ENCODE measurements at regions not wholly inside any gene's neighbourhood (a gene's known extent, or its start where the extent isn't known, plus 50 kb on each side); places are given as distances from the start of the nearest gene placed in this dataset.

DNA sequence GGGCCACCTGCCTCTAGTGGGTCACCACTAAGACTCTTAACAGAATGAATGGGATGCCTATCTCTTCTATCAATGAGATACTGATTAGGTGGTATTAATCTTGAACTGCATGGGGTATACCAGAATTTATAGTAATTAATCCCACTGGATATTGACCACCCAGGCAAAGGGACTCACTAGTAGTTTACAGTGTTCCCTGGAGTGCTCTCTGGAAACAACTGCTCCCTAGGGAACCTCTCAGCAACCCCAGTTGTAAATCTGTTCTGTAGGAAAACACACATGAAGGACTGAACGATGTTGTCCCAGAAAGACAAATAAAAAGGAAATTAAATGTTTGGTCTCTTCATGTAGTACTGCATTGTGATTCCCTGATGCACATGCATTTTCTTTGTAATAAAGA, 430.5 kb downstream of the HLX start:
- no peak for DNase-seq

DNA sequence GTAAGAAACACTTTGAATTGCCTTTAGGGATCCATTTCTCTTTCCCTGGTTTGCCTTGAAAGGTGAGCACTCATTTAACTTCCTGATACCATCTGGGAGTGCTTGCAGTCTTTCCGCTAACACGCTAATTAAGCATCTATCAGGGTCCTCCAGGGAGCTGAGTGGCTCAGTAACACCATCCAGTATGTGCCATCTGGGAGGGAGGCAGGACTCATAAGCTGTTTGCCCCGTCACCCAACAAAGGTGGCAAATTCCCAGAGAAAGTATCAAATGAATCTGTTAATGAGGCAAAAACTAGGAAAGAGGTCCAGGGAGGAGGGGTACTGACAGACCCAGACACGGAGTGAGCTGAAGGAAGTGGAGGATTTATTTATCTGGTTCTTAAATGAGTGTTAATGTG, 430.9 kb downstream of the HLX start:
- no peak for DNase-seq

DNA sequence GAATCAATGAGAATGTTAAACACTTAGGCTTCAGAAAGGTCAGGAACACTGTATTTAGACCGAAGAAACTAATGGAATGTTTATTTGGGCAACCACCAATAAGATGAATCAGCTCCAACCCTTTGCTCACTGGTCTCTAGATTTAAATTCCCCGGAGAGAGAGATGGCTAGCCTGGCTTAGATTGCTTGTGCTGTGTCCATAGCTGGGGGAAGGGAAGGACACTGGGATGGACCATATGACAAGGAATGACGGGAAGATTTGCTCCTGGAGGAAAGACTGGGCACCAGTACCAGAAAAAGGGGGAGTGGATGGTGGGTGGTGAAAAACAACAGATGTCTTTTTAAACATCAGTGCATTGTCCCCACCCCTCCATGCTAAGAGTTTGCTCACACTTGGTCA, 426.6 kb downstream of the DUSP10 start:
- no peak for DNase-seq

DNA sequence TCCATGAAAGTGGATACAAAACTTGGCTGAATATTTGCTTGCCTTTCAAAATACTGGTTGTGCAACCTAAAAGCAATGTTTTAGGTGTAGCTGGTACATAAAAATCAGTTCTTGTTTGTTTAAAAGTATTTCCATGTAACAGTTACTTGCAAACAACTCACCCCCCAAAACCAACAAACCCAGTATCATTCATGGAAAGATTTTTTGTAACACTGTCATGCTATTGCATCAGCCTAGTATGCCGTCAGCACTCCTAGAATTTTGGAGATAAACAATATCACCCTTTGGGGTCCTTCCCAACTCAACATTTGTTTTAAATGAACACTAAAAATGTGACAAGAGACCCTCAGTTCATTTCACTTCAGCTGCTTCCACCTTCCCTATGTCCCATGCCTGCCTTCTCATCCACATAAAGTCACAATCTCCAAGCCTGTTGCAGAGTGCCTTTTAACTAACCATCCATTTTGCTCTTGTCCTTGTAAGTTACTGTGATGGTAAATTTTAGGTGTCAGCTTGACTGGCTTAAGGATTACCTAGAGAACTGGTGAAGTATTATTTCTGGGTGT, 425.3 kb downstream of the DUSP10 start:
- no peak for DNase-seq

DNA sequence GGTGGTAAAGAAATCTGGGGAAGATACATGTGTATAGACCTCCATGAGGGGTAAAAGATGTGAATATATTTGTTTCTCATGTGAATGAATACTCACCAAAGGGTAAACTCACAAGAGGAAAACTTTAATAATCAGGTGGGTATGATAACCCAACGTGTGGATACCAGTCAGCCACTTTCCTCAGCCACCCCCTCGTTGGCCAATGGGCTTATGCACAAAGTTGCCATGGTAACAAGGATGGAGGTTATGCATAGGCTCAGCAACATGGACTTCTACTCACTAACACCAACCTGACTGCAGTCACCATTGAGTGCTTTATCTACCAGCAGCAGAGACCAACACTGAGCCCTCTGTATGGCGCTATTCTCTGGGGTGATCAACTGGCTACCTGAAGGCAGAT, 424.4 kb downstream of the DUSP10 start:
- DNase-seq = no peak

DNA sequence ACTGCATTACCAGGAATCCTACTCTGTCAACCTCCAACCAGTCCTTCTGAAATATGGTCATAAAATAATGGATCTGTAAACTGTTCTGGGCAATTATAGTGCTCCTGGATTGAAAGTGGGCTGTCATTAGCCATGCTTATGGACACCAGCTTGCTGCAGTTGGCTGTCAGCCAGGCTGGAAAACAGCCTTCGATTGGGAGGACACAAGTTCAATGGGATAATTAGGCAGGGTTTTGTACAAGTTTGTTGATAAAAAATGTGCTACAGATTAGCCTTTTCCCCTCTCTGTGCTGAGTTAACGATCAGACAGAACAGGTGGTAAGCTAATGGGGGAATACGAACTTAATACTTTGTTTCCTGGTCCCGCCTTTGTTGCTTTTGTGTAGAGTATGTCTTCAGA, 413.9 kb downstream of the DUSP10 start:
- DNase-seq = no peak

DNA sequence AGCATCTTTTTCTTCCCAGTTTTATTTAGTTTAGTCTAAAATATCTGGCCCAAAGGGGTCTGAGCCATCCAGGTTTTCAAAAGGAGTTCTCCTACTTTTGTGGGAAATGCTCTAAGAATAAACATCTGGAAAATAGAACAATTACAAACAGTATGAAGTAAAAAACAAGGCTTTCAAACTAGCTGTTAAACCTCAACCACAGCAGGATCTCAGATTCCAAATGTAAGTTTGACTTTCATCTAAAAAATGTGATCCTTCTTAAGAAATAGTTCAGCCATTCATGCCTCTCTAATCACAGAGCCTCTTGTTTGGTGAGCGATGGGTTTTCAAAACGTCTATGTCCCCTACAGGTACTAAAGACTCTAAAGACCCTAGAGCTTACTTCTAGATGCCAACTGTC, 413.5 kb downstream of the DUSP10 start:
- no peak for DNase-seq

DNA sequence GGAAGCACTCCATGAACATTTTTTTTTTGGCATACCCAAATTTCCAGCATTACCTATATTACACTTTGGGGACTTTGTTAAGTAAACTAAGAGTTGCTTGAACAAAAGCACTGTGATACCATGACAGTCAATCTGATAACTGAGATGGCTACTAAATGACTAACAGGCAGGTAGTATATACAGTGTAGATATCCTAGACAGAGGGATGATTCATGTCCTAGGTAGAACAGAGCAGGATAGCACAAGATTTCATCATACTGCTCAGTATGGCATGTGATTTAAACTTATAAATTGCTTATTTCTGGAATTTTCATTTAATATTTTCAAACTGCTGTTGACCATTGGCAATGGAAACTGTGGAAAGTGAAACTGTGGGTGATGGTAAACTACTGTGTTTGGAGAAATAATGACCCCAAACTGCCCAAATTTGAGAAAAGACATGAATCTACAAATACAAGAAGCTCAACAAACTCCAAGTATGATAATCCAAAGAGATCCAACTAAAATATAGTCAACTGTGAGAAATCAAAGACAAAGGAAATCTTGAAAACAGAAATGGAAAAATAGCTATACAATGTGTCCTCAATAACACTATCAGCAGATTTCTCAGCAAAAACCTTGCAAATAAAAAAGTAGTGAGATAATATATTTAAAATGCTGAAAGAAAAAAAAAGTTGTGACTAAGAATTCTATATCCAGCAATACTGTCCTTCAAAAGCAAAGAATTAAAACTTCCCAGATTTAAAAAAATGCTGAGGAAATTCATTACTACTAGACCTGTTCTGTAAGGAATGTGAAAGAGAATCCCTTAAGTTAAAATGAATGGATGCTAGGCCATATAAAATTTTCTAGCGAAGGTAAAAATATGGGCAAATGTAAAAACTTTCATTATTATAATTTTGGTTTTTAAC, 410.4 kb downstream of the DUSP10 start:
- DNase-seq = no peak

DNA sequence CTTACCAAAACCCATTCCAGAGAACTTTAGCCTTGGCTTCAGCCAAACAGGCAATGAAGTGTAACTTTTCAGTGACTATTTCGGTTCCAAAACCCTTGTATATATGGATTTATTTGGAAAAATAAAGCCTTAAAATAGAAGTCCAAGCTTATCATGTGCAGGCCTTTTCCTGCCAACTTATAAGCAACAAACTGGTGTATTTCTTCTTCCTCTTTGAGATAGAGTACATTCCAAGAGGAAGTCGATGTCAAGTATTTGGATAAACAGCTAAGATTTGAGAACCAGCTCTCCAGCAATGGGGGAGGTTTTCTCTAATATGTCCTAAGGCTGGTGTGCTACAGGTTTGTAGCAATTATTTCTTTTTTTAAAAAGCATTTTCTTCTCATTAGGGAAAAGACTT, 407.8 kb downstream of the DUSP10 start:
- no peak for DNase-seq

DNA sequence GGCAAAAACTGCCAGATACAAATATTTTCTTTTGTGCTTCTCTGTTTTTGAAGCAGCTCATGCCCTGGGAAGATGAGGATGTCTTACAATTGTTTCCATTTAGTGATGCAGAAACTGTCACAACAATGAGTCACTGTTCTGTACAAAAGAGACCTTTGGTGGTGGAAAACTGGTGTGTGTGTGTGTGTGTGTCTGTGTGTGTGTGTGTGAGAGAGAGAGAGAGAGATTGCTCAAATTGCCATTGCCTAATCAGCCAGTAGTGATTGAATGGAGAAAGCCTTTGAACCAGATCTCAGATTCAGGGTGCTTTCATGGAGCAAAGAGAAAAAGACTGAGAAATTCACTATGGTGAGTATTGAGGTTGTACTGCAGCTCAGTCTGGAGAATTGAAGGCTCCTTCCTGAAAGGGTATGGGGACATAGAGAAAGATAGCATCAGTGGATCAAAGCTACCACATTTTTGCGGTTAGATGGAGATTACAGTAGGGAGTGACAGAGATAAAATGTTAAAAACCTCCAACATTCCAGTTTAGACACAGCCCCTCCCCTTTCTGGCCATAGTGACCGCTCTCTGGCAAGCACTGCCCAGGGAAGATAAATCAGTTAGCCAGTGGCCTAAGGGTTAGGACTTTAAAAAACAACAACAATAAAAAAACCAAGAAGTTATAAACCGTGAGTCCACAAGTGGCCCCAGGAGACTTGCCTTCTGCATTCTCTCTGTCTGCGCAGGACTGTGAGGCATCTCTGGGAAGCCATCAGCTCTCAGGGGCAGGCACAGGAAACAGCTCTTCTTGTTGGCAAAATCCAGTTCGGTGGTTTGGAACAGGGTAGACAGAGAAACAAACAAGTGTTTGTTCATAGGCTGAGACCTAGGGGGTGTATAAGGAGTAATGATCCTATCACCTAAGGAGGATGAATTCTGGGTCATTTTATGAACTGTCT, 406.5 kb downstream of the DUSP10 start:
- peak; percentile 4 for DNase-seq

DNA sequence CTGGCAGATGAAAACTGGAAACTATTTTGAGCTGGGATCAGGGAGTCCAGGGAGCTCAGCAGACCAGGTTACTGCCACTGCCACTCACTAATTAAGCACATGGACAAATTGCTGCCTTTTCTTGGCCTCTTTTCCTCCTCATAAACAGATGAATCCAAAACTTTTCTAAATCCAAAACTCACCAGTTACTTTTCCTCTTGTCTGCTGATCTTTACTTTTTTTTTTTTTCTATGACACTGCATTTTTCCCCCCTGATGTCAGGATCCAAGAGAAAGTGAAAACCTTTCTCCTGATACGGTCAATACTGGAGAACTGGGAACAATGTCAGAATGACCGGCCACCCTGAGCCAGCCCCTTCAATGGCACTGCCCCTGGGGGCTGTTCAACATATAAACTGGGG, 405.8 kb downstream of the DUSP10 start:
- no peak for DNase-seq

DNA sequence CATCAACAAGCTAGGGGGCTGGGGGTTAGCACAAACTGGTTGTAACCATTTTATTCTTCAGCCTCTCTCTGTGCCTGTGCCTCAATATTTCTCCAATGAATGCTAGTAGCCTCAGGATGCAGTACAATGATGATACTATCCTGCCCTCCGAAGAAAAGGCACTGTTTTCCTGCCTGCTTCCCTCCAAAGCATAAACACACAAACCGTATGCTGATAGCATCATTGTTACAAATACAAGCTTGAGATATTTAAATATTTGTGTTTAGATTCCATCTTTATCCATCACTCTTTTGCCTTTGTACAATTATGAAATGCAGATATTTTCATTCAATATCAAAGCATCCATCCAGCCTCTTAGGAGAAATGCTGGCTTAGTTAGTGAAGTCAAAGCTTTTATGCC, 404.8 kb downstream of the DUSP10 start:
- DNase-seq = no peak

DNA sequence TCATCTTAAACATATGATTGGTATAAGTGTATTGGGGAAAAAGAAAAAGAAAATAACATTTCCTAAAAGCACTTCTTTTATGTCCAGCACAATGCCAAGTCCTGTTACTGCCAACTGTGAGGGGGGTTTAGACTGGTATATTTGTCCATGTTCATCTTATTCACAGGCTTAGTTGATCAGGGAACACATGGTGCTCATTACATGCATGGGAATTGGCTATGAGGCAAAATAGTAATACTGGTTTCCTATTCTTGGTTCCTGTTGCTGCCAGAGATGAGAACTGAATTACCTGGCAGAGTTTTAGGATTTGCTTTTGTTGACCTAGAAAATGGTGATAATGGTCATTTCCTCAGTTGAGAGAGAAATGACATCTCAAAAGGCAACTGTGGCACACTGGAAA, 398.8 kb downstream of the DUSP10 start:
- DNase-seq = no peak

DNA sequence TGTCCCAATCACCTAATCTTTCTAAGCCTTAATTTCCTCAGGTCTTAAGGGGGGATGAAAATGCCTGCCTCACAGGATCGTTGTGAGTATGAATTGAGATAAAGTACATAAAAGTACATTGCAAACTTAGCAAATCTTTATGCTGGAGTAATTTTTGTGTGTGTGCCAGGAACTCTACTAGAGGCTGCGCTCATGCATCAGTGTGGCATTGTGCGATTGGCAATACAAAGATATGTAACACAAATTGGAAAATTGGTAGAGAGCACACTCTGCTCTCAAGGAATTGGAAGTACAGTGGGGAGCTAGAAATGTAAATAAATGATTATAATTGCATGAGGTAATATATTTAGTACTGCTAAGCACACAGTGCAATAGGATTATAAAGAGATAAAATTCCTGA, 398.3 kb downstream of the DUSP10 start:
- DNase-seq = no peak

DNA sequence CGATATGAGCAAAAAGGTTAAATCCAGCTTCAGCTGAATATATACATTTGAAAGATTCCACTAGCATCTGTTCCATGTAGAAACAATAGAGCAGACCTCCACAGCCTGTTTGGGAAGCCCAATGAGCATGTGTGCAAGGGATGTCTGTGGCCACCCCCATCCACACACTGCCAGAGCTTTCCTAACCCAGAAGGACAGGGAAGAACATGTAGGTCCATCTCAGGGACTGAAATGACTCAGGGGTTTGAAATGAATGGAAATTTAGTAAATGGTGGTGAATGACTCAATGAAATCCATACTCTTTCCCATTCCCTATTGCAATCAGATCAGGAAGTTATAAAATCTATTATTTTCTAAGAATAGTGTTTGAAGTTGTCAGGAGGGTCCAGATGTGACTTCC, 397.2 kb downstream of the DUSP10 start:
- no peak for DNase-seq

DNA sequence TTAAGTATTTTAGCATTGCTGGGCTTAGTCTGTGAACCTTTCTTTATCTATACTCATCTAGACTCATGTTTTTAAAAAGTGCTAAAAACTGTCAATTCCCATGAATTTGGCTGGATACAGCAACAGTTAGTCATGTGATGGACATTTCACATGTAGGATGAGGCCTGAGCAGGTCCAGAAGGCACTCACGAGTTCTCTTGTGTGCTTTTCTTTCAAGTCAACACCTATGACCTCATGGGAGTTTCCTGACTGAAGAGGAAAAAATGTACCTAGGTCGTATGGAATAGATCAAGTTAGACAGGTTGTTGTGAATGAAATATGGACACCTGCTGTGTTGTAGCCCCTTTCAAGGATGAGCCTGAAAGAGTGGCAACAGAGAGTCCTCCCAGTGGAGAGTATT, 394.2 kb downstream of the DUSP10 start:
- no peak for DNase-seq

DNA sequence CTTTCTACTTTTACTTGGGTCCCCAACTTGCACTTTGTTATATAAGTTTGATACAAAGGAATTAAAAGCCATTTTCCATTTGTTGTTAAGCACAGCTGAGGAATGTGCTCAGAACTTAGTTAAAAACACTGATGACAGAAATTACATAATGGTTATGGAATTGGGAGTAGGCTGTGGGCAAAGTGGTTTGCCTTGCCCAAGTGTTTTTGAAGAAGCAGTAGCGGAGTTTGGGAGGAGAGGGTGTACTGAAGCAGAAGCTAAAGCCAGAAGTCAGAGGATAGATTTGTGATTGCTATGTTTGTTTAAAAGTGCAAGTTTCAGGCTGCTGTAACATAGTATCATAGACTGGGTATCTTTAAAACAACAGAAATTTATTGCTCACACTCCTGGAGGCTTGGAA, 391.8 kb downstream of the DUSP10 start:
- no peak for DNase-seq

DNA sequence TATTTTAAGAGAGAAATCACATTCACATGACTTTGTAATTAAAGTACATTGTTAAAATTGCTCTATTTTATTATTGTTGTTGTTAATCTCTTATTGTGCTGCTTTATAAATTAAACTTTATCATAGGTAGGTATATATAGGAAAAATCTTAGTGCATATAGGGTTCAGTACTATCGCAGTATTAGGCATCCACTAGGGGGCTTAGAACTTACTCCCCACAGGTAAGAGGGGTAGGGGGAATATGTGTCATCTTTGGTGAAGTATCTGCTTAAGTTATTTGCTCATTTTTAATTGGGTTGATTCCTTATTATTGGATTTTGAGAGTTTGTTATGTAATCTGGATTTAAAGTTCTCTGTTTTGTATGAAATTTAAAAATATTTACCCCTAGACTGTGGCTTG, 385.2 kb downstream of the DUSP10 start:
- DNase-seq = no peak

DNA sequence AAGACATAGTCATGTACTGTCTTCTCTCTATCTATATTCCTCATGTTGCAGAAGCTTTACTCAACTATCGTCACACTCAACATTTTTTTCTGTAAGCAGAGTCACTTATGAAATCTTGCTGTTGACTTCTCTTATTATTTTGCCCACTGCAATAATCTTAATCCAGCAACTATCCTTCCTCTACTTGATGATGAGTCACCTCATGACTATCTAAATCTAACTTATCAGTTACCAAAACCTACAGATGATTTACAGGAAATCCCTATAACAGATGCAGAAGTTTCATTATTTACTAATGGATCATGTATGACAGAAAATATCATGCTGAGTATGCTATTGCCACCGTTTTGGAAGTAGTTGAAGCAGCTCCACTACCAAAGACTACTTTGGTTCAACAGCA, 378.9 kb downstream of the DUSP10 start:
- DNase-seq = peak; percentile 47

DNA sequence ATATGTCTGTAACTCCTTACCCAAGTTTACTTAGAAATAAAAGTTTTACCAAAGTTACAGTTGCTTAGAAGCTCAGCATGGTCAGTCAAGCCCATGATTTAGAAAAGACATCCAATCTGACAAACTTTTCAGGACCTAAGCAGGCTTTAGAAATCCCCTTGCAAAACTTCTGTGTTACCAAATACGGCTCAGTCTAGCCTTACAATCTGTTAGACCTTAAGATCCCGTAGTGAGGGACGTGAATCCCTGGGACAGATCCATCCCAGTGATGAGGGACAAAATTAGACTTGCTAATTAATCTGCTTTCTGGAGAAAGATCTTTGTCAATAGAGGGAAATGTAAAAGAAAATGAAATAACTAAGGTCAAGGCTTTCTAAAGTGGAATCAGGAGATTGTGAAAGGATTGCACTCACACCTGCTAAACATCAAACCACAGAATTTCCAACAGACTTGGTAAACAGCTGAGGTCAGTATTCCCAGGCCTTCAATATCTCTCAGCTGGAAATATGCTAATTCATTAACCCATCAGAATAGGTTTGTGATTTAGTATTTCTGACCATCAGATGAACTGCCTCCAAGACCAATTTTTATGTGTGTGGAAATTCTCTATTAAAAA, 375.3 kb downstream of the DUSP10 start:
- DNase-seq = no peak

DNA sequence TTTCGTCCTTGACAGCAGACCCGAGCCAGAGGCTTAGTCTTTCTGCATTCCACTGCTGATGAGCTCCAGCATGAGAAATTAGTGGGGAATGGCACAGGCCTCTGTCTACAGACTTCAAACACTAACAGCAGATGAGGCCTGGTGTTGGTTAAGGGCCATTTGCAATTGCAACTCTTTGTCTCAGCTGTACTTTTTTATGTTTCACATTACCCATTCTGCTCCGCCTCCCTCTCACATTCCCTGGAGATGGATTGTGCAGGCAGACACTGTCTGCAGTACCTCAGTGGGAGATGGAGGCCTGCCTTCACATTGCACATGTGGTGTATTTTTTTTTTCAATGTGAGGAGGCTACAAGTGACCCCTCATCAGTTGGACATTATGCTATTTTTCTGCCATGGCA, 370.2 kb downstream of the DUSP10 start:
- no peak for DNase-seq

DNA sequence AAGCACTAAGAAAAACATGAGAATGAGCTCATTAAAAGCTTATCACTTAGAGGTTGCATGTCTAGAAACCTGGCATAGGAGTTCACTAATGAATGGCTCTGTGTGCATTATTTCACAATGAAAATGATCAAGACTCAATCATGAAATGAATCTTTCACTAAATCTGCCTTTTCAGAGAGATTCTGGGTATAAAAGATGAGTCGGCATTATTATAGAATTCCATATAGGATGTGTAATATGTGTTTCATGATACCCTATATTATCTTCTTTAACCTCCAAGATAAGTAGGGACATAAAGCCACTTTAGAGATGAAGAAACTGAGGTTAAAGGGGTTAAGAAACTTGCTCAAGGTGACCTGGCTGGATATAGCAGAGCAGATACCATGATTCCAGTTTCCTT, 368.1 kb downstream of the DUSP10 start:
- DNase-seq = no peak

DNA sequence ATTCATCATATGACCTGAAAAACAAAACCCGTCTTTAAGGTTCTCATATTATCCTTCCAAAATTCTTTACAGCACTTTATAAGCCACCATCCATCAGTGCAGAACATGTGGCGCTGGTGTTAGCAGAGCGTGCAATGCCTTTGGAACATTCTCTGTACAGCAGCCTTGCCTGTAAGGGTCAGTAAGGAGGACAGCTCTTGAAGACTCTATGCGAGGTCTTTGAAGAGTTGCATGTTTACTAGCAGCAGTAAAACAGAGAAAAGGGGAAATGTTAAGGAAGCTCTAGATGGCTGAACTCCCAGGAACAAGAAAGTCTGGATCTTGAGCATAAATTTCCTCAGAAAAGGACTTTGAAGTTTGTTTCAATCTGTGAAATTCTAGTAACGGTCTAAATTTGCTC, 365.6 kb downstream of the DUSP10 start:
- no peak for DNase-seq
